ENCODE measurements at regions not wholly inside any gene's neighbourhood (a gene's known extent, or its start where the extent isn't known, plus 50 kb on each side); places are given as distances from the start of the nearest gene placed in this dataset.

DNA sequence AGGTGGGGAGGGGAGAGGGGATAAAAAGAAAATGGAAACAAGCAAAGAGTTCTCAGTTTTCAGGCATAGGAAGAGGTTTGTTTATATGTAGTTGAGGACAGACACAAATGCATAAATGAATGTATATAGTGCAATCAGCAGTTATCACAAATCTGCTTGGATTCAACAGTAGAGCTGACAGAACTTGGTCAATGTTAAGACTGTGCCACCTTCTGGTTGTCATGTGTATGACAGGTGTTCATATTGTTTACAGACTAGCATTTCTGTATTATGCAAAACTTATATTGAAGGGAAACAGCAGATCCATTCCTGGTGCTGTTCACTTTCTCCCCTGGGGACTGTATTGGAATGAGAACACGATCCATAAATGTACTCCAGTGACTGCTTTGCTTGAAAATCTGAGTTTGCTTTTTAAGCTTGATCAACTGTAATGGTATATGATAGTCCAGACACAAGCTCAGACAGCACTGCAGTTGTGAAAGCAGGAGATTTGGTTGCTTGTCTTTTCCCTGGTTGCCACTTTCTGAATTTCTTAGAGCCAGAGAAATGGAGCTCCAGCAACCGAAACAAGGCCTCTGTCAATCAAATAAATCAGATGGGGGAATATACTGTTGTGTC lies 319.5 kb upstream of the OBI1 start:
- TF ChIP-seq, protein P1, sequence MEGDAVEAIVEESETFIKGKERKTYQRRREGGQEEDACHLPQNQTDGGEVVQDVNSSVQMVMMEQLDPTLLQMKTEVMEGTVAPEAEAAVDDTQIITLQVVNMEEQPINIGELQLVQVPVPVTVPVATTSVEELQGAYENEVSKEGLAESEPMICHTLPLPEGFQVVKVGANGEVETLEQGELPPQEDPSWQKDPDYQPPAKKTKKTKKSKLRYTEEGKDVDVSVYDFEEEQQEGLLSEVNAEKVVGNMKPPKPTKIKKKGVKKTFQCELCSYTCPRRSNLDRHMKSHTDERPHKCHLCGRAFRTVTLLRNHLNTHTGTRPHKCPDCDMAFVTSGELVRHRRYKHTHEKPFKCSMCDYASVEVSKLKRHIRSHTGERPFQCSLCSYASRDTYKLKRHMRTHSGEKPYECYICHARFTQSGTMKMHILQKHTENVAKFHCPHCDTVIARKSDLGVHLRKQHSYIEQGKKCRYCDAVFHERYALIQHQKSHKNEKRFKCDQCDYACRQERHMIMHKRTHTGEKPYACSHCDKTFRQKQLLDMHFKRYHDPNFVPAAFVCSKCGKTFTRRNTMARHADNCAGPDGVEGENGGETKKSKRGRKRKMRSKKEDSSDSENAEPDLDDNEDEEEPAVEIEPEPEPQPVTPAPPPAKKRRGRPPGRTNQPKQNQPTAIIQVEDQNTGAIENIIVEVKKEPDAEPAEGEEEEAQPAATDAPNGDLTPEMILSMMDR (conservative IDR thresholded peaks at IDR 0.05): peak; percentile 74
- no peak for TF ChIP-seq ZFX (IDR thresholded peaks at IDR 0.05)
